ENCODE measurements at regions not wholly inside any gene's neighbourhood (a gene's known extent, or its start where the extent isn't known, plus 50 kb on each side); places are given as distances from the start of the nearest gene placed in this dataset.
"Not testable (repeated sequence)": the region's sequence is repeated elsewhere in the genome, so short reads cannot be mapped to it uniquely, and the experiment has no call there.

GRCh38 chr14:86905386-86905926 lies 1087.5 kb downstream of the GALC start:
- not testable (repeated sequence) for DNase-seq (ENCODE audit: low read depth in 2 of 2)

- no peak for DNase-seq (ENCODE audit: low read depth in 2 of 2)
Observed at GRCh38 chr14:86902176-86902950, 1090.6 kb downstream of the GALC start.

DNA sequence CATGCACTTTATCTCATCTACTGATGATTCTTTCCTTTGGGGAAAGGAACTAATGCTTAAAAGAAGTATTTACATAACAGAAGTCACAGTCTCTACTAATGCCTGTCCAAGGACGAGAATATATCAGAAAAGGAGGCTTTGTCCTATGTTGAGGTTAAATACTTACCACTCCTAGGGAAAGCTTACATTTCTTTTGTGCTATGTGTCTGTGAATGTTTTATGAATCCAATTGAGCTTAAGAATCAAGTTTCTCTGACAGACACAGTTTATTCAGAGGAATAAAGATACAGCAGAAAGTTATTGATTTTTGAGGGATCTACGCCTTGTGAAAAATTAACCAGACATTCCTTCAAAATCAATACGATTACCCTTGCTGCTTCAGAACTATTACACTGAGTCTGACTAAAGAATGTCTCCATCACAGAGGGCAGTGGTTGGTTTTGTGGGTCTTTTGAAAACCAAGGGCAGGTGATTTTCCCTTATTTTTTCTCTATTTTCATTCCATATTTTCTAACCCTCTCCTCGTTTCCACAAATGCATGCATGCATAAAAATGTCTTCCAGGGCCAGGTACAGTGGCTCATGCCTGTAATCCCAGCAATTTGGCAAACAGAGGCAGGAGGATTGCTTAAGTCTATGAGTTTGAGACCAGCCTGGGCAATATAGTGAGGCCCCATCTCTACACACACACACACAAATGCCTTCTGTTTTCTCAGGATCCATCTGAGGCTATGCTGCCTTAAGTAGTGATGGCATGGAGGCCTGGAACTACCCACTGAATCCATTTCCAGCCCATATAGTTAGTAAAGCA lies 1095.1 kb downstream of the GALC start:
- no peak for DNase-seq (ENCODE audit: low read depth in 2 of 2)

GRCh38 chr14:86897224-86897623 lies 1095.8 kb downstream of the GALC start:
- no peak for DNase-seq (ENCODE audit: low read depth in 2 of 2)

DNA sequence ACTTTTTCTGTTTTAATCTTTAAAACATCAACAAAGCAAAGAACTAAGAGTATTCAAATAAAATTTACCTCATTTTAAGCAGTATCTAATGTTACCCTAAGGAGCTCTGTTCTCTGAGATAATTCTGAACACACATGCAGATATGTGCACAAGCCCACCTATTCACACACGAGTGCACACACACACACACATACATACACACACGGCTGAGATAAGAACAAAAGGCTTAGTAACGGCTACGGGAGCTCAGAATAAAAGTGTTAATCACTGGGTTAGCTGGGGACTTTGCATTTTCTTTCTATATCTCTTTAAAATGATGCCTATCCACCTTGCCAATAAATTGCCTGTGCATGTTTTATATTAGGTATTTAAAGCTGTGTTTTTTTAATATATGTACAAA lies 1096.3 kb downstream of the GALC start:
- DNase-seq (ENCODE audit: low read depth in 2 of 2), result no peak

- DNase-seq (ENCODE audit: low read depth in 2 of 2), result no peak
Observed at GRCh38 chr14:86892152-86892956, 1100.6 kb downstream of the GALC start.

DNA sequence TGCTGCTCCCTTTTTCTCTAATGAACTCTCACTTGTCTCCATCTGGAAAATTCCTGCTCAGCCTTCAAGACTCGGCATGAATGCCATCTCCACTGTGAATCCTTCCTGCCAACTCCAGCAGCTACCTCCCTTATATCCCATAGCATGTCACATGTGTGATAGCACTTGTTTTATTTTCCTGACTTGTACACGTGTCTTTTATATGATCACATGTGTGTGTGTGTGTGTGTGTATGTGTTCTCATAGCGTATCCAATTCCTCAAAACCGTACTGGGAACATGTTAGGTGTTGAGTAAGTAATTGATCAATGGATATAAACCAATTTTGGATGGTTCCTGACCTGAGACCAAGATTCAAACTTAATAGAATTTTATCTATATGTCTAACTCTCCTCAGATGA lies 1107.7 kb downstream of the GALC start:
- no peak for DNase-seq (ENCODE audit: low read depth in 2 of 2)

DNA sequence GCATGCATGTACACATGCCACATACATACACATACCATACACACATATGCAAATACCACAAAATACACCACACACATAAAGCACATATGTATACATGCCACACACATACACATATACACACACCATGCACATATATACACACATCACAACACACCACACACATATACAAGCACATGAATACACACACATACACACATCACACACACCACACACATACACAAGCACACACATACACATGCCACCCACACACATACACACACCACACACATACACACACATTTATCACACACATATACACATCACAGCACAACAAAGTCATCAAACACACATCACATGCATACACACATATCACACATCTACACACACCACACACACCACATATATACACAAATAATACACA lies 1108.5 kb downstream of the GALC start:
- no peak for DNase-seq (ENCODE audit: low read depth in 2 of 2)

GRCh38 chr14:86882818-86883217 lies 1110.2 kb downstream of the GALC start:
- DNase-seq (ENCODE audit: low read depth in 2 of 2), result no peak

DNA sequence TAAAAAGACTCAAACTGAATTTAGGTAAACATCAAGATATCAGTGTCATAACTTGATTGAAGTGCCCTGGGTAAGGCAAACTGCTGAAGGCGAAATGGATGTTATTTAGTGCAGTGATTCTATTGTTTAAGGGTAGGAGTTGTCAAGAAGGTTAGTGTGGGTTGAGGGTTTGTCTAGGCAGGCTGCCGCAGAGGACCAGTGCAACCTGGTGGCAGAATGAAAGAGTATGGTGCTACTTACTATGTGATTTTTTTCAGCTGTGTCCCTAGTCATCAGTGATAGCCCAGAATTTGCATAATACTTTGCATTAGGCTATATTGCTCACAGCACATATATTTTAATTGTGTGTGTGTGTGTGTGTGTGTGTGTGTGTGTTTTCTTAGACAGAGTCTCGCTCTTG lies 1127.0 kb downstream of the GALC start:
- no peak for DNase-seq (ENCODE audit: low read depth in 2 of 2)

DNA sequence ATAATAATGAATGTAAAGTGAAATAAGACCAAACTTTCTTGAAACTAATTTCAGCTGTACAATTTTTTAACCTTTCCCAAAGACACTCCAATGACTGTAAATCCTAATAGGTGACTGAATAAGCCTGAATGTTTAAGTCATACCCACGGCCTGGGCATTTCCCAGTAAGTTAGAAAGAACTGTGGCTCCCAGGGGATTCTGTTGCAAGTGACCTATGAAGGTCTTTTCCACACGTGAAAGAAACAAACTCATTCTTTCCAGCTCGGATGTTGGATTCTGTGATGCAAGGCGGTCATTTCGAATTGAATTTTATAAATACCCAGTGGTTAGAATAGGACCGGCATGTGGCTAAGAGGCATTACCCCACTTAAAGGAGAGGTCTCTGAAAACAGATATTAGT lies 1134.4 kb downstream of the GALC start:
- no peak for DNase-seq (ENCODE audit: low read depth in 2 of 2)

DNA sequence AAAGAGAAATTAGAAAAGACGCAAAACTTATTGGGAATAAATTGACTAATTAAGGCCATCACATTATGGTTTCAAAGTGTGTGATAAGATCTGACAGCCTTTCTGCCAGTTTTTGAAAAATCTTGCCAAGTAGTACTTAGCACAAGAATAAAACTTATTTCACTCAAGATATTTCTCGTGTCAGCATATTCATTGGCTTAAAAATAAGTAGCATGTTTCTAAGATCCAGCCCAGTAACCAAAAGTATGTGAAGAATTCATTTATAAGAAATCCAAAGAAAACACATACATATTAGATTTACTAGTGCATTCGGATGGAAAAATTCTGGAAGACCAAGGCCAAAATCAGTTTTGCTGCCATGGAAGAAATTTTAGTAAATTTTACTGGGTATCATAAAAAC lies 1135.0 kb downstream of the GALC start:
- DNase-seq (ENCODE audit: low read depth in 2 of 2), result no peak

DNA sequence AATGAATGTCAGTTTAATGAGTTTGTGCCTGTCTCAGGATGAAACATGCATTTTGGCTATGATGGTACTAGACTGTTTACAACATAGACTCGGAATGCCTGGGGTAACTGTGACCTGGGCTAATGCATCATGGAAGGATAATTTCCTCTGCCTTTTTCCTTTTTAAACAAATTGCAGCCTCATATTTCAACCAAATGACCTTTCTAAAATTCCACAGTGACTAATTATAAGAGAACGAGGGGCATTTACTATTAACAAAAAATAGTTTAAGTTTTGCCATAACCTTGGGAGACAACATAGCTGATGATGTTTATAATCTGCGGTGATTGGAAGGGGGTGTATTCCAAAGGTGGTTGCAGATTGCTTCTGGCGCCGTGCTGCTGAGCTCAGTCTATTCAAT lies 1140.5 kb downstream of the GALC start:
- DNase-seq (ENCODE audit: low read depth in 2 of 2), result no peak

DNA sequence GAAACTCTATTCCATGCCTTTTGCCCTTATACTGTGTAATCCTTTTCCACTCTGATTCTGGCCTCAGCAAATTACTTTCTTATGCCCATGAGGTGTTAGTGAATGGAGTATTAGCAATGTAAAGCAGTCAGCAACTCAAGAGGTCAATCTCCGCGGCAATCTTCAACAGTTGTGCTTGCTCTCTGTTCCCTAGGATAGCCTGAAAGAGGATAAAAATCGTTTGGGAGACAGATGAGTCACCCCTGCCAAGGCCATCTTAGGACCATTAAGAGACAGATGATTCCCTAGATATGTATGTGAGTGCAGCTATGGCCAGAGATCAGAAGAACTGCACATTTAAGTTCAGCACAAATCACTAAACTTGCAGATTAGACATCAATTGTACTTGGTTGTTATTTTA lies 1145.8 kb downstream of the GALC start:
- DNase-seq (ENCODE audit: low read depth in 2 of 2), result no peak

DNA sequence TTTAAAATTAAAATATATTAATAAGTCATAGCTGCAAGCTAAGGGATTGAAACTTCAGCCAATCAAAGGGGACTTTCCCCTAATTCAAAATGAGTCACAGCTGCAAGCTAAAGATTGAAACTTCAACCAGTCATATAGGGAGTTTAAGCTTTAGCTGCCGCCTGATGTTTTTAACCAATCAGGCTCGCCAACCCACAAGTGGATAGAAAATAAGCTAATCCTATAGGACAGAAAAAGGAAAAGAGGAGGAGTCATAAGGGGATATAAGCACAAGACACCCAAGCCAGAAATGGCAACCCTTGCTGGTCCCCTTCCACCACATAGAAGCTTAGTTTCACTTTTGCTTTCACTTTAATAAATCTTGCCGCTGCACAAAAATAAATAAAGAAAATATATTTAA lies 1154.6 kb downstream of the GALC start:
- no peak for DNase-seq (ENCODE audit: low read depth in 2 of 2)

DNA sequence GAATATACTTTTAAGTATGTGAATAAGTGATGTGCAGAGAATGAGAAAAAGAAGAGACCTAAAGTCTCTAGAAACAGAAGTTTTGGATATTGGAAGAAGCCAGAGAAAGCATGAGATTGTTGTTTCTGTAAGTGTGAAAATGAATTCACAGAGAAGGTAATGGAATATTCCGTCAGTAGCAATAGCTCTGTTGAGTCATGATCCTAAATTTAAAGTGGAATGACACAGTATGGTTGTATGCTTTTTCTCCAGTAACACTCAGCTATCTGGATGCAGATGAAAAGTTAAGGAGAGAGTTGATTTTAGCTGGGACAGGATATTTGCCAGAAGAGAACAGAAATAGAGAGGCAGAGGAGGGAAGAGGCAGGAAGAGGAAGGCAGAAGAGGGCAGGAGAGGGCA lies 1166.3 kb downstream of the GALC start:
- no peak for DNase-seq (ENCODE audit: low read depth in 2 of 2)

DNA sequence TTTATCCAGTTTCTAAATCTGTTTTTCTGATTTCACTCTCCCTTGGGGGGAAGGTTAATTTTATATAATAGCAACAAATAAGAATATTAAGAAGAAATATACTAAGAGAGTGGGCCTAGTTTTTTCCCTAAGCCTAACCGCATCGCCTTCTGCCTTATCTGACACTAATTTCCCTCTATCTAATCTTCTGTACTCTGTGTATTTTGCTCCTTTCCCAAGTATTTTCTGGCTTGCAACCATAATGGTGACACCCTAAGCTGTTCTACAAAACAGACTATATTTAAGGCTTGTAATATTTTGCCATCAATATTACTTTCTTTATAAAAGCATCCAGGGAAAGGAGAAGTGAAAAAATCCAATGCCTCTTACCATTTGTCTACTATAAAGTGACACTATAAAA lies 1168.8 kb downstream of the GALC start:
- no peak for DNase-seq (ENCODE audit: low read depth in 2 of 2)

DNA sequence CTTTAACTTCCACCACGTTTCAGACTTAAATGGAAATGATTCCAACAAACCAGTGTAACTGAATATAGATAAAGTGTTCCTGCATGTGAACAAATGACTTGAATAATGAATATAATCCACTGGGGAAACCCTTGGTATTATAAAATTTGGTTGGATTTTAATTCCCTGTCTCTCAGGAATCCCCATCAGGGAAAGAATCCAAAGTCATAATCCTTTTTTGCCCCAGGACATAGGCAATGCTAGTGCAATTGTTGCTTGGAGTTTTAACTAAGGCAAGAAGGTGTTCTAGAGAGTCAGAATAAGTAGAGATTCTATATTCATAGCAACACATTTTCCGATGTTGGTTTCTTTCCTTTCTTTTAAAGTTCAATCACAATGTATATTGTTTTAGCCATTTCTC lies 1169.4 kb downstream of the GALC start:
- DNase-seq (ENCODE audit: low read depth in 2 of 2), result no peak

DNA sequence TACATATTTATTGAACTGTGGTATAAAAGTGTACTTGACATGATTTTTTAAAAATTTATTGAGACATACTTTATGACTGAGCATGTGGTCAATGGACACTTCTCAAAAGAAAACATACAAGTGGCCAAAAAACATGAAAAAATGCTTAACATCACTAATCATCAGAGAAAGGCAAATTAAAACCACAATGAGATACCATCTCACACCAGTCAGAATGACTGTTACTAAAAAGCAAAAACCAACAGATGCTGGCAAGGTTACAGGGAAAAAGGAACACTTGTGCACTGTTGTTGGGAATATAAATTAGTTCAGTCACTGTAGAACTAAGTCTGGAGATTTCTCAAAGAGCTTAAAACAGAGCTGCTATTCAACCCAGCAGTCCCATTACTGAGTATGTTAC lies 1177.6 kb downstream of the GALC start:
- DNase-seq (ENCODE audit: low read depth in 2 of 2), result no peak

GRCh38 chr14:86802726-86803125 lies 1190.3 kb downstream of the GALC start:
- DNase-seq (ENCODE audit: low read depth in 2 of 2), result no peak

- no peak for DNase-seq (ENCODE audit: low read depth in 2 of 2)
Observed at GRCh38 chr14:86799244-86799647, 1193.7 kb downstream of the GALC start.

- no peak for DNase-seq (ENCODE audit: low read depth in 2 of 2)
Observed at GRCh38 chr14:86798330-86798729, 1194.7 kb downstream of the GALC start.
